Cerebellar nuclear complex (tissue), 1 donor: ENCODE measurements at regions not wholly inside any gene's neighbourhood (a gene's known extent, or its start where the extent isn't known, plus 50 kb on each side); places are given as distances from the start of the nearest gene placed in this dataset.
"Not testable (repeated sequence)": the region's sequence is repeated elsewhere in the genome, so short reads cannot be mapped to it uniquely, and the experiment has no call there.

Experiments
- DNase-seq, 2 experiments: peaks; one replicate each; lab custom pipeline; 2025; lab: John Stamatoyannopoulos, UW

DNA sequence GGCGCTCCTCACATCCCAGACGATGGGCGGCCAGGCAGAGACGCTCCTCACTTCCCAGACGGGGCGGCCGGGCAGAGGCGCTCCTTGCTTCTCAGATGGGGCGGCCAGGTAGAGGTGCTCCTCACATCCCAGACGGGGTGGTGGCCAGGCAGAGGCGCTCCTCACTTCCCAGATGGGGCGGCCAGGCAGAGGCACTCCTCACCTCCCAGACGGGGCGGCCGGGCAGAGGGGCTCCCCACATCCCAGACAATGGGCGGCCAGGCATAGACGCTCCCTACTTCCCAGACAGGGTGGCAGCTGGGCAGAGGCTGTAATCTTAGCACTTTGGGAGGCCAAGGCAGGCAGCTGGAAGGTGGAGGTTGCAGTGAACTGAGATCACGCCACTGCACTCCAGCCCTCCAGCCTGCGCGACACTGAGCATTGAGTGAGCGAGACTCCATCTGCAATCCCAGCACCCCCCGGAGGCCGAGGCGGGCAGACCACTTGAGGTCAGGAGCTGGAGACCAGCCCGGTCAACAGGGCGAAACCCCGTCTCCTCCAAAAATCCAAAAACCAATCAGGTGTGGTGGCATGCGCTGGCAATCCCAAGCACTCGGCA is 833.7 kb upstream of the RAG2 start:
- not testable (repeated sequence) for DNase-seq

DNA sequence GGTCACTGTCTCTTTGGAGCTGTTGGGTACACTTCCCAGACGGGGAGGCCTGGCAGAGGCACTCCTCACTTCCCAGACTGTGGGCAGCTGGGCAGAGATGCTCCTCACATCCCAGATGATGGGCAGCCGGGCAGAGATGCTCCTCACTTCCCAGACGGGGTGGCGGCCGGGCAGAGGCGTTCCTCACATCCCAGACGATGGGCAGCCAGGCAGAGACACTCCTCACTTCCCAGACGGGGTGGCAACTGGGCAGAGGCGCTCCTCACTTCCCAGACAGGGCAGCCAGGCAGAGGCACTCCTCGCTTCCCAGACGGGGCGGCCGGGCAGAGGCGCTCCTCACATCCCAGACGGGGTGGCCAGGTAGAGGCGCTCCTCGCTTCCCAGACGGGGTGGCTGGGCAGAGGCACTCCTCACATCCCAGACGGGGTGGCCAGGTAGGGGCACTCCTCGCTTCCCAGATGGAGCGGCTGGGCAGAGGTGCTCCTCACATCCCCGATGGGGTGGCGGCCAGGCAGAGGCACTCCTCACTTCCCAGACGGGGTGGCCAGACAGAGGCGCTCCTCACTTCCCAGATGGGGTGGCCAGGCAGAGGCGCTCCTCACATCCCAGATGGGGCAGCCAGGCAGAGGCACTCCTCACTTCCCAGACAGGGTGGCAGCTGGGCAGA is 833.1 kb upstream of the RAG2 start:
- not testable (repeated sequence) for DNase-seq

DNA sequence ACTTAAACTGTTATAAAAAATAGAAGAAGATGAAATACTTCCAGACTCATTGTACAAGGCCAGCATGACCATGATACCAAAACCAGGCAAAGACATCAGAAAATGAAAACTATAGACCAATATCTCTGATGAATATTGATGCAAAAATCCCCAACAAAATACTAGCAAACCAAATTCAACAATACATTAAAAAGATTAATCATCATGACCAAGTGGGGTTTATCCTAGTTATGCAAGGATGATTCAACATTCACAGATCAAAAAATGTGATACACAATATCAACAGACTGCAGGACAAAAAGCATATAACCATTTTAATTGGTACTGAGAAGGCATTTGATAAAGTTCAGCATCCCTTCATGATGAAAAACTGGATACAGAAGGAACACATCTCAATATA is 824.5 kb upstream of the RAG2 start:
- DNase-seq, result no peak

DNA sequence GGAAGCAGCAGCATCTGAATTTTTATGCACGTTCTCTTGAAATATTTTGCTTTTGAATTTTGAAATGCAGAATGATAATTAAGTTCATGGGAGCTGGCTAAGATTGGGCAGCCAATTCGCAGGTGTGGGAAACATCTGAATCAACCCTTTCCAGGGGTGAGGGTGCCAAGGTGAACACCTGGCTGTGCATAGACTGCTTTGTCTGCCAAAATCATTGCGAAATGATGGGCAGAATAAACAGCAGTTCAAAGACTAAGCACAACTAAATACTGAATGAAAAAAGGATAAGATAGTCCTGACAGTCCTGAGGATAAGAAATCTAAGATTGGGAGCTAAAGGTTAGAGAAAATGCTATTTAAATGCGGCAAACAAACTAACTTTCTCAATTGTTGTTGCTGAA is 813.3 kb upstream of the RAG2 start:
- DNase-seq, result no peak

DNA sequence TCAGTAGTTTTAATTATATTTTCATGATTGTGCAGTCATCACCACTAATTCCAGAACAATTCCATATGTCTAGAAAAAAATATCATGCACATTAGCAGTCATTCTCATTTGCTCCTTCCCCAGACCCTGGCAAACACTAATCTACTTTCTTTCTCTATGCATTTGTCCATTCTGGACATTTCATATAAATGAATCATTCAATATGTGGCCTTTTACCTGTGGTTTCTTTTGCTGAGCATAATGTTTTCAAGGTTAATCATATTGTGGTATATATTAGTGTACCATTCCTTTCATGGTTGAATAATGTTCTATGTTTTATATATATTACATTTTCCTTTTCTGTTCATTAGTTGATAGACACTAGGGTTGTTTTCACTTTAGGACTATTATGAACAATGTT is 811.1 kb upstream of the RAG2 start:
- DNase-seq, result no peak

DNA sequence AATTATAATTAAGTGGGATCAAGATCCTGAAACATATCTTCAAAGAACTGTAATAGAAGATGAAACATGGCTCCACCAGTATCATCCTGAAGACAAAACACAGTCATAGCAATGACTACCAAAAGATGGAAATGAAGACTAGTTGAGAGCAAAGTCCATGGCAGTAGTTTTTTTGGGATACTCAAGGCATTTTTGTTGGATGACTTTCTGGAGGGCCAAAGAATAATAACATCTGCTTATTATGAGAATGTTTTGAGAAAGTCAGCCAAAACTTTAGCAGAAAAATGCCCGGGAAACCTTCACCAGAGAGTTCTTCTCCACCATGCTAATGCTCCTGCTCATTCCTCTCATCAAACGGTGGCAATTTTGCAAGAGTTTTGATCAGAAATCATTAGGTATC is 809.4 kb upstream of the RAG2 start:
- no peak for DNase-seq

DNA sequence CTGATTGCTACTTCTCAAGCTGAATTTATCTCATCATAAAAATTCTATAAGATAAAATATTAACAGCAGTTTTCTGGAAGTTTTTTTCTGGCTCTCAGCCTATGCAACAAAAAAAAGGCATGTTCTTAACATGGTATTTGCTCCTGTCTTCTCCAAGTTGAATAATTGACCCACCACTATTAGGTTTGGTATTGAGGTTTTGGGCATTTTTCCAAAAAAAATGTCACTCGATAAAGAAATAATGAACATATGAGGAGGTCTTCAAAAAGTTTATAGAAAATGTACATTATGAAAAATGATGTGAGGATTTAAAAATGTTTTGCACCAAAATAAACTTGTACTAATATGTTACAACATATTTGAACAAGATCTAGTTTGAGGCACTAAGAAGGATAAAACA is 808.6 kb upstream of the RAG2 start:
- DNase-seq, result no peak

DNA sequence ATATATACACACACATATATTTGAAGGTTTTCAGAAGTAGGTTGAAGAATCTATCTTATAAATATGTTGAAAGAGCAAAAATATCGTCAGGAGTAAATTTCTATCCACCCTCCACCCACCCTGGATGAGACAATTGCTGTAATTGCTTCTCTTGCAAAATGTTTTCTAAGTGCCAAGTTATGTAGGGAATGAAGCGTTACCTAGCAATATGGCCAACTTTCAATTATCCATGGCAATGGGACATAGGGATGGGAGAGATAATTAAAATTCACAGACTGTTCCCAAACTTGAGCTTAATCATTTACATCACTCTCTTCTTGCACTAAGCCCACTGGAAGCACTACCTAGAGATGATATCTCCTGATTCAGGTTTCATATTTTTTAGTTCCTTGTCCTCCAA is 806.2 kb upstream of the RAG2 start:
- no peak for DNase-seq

DNA sequence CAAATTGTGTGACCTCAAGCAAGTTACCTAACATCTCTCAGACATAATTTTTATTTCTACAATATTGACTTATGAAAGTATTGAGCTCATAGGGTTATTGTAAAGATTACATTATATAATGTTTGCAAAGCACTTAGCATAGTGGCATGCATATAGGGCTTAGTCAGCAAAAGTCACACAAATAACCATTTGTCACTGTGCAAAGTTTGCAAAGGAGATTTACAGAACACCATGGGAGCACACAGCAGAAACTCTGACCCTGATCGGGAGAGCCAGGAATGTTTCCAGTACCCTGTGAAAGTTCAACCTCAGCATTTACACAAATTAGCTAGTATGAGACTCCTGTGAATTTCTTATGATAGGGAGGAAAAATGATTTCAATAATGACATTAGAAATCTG is 804.6 kb upstream of the RAG2 start:
- no peak for DNase-seq

DNA sequence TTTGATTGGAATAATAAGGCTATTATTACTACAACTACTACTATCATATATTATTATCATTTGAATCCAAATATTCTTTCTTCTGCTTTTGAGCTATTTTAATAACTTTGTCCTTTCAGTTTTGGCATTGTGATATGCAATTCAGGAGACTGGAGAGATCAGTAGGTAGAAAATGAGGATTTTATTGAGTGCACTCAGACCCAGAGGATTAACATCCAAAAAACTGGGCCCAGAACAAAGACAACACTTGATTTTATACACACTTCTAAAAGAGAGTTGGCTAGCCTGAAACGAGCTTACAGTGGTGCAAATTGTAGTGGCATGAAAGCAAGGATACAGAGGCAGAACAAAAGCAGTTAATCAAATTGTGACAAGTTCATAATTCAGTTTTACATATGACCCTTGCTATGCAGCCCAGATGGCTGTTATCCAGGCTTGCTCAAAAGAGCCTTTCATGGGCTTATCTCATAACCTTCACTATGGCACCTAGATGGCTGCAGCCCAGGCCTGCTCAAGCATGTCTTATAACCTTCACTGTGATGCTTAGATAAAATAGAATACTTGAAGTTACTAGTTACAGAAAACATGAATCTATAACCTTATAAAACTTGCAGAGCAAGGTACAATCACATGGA is 796.3 kb upstream of the RAG2 start:
- no peak for DNase-seq

DNA sequence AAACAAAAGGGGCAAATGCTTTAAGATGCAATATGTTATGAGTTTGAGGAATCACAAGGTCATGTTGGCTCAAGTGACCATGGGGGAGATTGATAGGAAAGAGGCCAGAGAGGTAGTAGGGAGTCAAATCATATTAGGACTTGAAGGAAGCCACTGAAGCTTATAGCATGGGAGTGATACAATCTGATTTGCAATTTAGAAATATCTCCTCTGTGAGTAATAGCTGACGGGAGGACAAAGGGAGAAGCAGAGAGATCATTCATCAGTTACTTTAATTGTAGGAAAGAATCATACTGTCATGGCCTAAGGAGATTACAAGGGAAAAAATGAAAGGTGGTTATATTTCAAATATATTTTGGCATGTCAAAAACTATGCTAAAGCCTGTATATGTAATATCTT is 793.6 kb upstream of the RAG2 start:
- DNase-seq, result no peak

DNA sequence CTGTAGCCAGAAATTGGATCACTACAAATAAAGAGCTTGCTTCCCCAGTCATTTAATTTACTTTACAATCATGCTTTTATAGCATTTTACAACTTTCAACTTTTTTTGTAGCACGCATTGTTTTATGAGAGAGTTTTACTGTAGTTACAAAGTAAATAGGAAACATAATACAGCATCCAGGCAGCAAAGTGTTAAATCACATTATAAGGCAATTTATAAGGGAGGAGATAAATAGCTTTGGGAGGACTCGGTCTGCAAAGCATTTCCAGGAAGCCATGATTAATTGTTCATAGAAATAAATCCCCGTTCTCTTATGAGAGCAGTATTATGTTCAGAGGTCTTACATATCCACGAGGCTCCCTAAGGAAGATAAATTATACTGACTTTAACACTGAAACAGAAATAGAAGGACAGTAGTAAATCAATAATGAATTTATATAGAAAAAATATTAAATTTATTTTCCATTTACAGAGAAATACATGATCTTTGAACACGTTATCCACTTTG is 792.6 kb upstream of the RAG2 start:
- DNase-seq, result no peak

DNA sequence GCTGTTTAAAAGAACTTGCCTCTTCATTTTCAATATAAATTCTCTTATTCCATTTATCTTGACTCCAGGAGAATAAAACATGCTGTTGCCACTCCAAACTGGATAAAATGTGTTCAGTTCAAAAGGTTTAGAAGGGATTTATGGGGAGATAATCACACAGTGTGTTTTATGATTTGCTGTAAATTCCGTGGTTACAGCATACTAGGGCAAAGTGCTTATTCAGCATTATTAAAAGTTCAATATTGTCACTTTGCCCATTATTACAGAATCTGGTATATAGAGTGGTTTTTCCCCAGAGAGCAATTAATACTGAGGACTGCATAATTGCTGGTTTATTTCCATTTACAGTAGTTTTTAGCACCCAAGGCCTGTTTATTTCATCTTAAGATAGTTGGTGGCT is 780.9 kb upstream of the RAG2 start:
- no peak for DNase-seq

DNA sequence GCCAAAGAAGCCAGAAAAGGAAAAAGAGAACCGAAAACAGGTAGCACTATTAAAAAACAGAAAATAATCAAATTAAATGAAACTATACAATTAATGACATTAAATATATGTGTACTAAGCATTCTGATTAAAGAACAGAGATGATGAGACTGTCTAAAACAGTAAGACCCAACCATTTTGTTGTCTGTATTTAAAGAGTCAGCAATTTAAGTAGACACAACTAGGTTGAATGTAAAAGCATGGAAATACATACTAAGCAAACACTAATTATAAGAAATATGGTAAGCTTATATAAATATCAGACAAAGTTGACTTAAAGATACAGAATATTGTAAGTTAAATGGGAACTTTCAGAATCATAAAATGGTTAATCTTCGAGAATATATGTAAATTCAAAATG is 774.6 kb upstream of the RAG2 start:
- DNase-seq, result no peak

DNA sequence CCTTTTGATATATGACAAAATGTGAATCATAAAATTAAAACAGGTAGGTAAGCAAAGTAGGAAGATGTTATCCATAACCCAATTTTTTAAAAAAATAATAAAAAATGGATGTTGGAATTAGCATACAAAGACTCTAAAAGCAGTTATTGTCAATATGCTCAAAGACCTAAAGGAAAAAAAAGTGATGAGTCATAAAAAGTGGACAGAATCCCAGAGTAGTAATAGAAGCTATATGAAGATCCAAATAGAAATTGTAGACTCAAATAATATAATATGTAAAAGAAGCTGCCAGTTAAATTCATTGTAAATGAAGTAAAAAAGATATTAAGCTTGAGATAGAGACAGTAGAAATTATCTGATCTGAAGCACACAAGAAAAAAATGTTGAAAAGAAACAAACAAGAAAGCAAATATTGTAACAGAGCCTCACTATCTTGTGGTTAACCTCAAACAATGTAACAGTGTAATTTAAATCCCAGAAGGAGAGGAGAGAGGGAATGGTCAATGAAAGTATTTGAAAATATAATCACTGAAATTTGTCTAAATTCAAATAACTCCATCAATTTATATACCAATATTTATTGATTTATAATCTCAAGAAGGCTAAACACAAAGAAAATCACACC is 773.4 kb upstream of the RAG2 start:
- DNase-seq, result no peak

DNA sequence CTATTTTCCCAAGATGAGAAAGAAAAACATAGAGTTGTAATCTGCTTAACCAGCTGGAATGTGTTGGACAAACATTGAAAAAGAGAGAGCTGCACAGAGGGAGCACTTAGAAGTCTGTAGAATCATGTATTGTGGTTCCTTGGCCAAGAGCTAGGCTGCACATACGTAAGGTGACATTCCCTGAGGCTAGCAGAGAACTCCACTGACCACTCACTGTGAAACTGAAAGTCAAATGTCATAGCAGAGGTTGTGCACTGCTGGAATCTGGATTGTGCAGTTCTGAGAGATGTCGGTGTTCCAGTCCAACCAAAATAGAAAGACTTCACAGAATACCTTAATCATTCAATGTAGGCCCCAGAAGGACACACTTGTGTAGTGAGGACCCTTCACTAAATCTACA is 772.8 kb upstream of the RAG2 start:
- no peak for DNase-seq

DNA sequence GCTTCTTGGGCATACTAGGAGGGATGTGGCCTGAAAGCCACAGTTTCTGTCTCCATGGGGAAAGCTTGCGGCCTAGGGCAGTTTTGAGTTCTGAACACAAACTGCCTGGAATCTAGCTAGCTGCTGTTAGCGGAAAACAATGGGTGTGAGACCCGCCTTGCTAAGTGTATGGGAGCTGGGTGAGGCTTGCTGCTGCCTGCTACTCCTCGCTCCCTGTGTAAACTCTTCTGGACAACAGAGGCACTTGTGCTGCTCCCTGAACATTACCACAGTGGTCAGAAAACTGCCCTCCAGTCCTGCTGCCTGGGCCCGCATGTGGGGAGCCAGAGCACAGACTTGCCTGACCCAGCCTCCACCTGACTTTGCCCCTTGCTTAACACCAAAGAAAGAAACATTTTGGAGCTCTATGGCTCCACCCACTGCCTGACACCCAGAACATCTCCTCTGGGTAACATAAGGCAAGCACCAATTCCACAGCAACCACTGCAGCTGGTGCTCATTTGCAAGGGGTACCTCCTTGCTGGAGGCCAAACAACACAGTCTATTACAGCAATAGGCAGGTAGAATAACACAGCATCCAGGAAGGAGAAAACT is 766.3 kb upstream of the RAG2 start:
- DNase-seq, result no peak

DNA sequence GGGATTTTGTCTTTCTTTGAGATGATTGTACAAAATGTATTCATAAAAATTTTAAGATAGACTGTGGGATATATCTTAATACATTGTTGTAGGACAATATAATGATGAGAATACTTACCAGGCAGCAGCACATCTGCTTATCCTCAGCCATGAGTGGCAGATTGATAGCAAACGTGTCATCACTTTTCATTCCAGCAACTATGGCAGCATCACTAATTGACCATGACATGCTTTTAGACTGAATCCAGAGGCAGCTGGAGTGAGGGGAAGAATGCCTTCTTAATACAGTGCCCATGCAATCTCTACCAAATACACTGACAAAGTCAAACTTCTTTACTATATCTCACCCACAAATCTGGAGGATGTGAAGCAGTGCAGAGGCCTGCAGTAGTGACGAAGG is 755.2 kb upstream of the RAG2 start:
- DNase-seq, result no peak

DNA sequence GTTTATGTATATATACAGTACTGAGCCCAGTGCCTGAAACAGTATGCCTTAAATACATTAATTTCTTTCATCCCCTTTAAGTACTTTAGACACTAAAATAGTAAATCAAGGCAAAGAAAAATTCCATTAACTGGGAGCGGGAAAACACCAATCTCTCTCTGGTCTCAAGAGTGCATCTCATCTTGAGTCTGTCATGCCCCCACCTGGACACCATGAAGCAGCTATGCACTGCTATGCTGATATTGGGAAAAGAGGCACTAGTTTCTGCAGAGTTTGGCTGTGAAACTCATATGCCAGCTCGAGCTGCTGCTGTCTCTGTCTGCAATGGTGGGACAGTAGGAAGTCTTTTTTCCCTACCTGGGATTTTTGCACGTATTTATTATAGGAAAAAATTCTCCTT is 754.4 kb upstream of the RAG2 start:
- DNase-seq, result no peak

DNA sequence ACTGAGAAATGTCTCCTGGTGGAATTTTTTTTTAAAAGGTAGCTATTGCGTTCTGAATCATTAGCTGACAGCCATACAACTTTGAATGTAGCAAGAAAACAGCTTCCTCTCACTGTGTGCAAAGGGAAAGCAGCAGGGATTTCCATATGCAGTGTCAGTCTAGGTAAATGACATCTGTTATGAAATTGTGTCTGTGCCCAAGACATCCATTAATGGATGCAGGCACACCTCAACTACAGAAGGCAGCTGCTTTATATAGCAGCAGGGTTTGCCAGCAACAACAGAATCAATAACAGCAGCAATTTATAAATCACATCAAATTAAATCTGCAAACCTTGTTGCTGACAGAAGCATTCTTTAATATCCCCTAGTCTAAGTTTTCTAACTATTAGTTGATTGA is 745.3 kb upstream of the RAG2 start:
- DNase-seq, result no peak

DNA sequence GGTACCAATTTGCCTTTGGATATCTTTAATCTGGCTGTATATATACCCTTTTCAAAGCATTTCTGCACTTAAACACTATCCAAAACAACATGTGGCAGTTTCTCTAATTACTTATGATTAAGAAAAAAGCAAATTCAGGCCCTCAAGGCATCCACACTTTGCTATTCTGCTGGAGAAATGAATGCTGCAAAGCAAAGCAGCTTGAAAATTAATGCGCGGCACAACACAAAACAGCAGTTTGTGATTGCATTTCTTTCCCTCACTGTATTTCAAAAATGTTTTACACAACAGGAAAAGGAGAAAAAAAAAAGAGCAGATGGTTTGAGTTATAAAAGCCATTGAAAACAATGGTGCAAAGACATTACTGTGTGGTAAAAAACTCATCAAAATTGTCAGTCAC is 738.4 kb upstream of the RAG2 start:
- DNase-seq, result no peak

DNA sequence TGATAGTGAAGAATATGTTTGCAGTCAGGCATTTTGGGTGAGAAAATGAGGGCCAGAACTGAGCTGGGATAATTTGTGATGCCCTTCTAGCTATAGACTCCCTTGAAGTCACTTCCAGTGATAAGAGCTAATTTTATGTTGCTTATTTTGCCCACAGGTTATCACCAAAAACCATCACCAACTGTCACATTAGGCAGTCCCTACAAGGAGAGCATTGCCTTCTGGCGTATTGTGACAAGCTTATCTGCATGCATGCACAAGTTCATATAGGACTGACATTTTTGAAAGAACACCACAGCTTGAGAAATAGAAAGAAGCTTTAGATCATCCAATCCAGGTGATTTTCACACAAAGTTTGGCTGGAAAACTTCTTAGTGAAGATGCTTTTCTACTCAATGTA is 735.3 kb upstream of the RAG2 start:
- DNase-seq, result no peak

DNA sequence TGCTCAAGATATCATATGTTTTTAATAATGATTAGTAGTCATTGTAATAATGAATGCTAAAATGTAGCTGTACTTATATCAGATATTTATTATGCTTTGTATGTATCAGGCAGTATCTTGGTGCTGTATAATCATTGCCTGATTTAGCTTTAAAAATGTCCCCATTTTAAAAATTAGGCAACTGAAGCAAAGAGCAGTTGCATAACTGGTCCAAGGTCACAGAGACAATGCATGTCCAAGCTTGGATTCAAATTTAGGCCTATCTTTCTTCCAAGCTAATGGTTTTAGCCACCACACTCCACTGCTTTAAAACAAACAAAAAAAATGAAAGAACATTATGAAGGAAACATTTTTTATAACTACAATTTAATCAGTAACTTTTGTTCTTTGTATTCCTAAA is 725.8 kb upstream of the RAG2 start:
- no peak for DNase-seq
